ENCODE measurements at regions not wholly inside any gene's neighbourhood (a gene's known extent, or its start where the extent isn't known, plus 50 kb on each side); places are given as distances from the start of the nearest gene placed in this dataset.

- TF ChIP-seq REST (IDR thresholded peaks at IDR 0.05; ENCODE audit: low read depth) (no peak), CREB1 (IDR thresholded peaks at IDR 0.05; ENCODE audit: low read depth) (no peak), TAF1 (IDR thresholded peaks at IDR 0.05; ENCODE audit: low read depth) (no peak), CEBPB (IDR thresholded peaks at IDR 0.05) (no peak), YY1 (IDR thresholded peaks at IDR 0.05; ENCODE audit: low read depth) (no peak), EP300 (IDR thresholded peaks at IDR 0.05; ENCODE audit: borderline replicate concordance) (no peak), TEAD4 (IDR thresholded peaks at IDR 0.05) (no peak), EGR1 (IDR thresholded peaks at IDR 0.05) (no peak), RAD21 (IDR thresholded peaks at IDR 0.05; ENCODE audit: low read depth) (no peak), NFIC (IDR thresholded peaks at IDR 0.05) (no peak)
- TF ChIP-seq, protein P1, sequence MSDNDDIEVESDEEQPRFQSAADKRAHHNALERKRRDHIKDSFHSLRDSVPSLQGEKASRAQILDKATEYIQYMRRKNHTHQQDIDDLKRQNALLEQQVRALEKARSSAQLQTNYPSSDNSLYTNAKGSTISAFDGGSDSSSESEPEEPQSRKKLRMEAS (IDR thresholded peaks at IDR 0.05): no peak
Observed at GRCh38 chr5:142479854-142480519, 155.2 kb upstream of the SPRY4 start.

DNA sequence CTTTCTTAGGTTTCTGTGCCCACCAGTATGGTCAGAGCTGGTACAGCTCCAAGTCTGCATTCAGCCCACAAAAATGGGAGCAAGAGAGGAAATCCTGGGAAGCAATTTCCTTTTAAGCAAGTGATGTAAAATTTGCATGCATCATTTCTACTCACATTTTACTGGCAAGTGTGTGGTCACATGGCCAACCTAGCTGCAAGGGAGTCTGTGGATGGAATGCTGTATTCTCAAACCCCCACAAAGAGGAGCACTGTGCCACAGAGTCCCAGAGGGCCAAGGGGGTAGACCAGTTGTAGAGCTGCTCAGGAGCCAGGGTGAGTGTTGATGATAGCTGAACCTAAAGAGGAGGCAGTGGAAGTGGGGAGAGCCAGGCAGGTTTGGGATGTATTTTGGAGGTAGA is 154.3 kb upstream of the SPRY4 start:
- TF ChIP-seq TAF1 (IDR thresholded peaks at IDR 0.05; ENCODE audit: low read depth) (no peak), YY1 (IDR thresholded peaks at IDR 0.05; ENCODE audit: low read depth) (no peak)

GRCh38 chr5:142478113-142478512 is 153.3 kb upstream of the SPRY4 start:
- TF ChIP-seq EGR1 (IDR thresholded peaks at IDR 0.05): no peak
- no peak for TF ChIP-seq CEBPB (IDR thresholded peaks at IDR 0.05)
- TF ChIP-seq CREB1 (IDR thresholded peaks at IDR 0.05; ENCODE audit: low read depth): no peak
- TF ChIP-seq TEAD4 (IDR thresholded peaks at IDR 0.05): no peak
- TF ChIP-seq TCF12 (IDR thresholded peaks at IDR 0.05; ENCODE audit: low read depth): no peak
- no peak for TF ChIP-seq NFIC (IDR thresholded peaks at IDR 0.05)
- TF ChIP-seq ZBTB7A (IDR thresholded peaks at IDR 0.05; ENCODE audit: low read depth): no peak
- TF ChIP-seq, protein P1 (IDR thresholded peaks at IDR 0.05): no peak
- no peak for TF ChIP-seq REST (IDR thresholded peaks at IDR 0.05; ENCODE audit: low read depth)
- TF ChIP-seq EP300 (IDR thresholded peaks at IDR 0.05; ENCODE audit: borderline replicate concordance): no peak
- TF ChIP-seq TAF1 (IDR thresholded peaks at IDR 0.05; ENCODE audit: low read depth): no peak
- no peak for TF ChIP-seq FOXM1 (IDR thresholded peaks at IDR 0.05; ENCODE audit: borderline replicate concordance, low read depth)
- TF ChIP-seq YY1 (IDR thresholded peaks at IDR 0.05; ENCODE audit: low read depth): no peak
- TF ChIP-seq USF1 (IDR thresholded peaks at IDR 0.05): no peak
- no peak for TF ChIP-seq RAD21 (IDR thresholded peaks at IDR 0.05; ENCODE audit: low read depth)

- TF ChIP-seq USF1 (IDR thresholded peaks at IDR 0.05) (no peak), NFIC (IDR thresholded peaks at IDR 0.05) (no peak), CREB1 (IDR thresholded peaks at IDR 0.05; ENCODE audit: low read depth) (no peak), REST (IDR thresholded peaks at IDR 0.05; ENCODE audit: low read depth) (no peak), EP300 (IDR thresholded peaks at IDR 0.05; ENCODE audit: borderline replicate concordance) (no peak), RAD21 (IDR thresholded peaks at IDR 0.05; ENCODE audit: low read depth) (no peak), TEAD4 (IDR thresholded peaks at IDR 0.05) (no peak), TCF12 (IDR thresholded peaks at IDR 0.05; ENCODE audit: low read depth) (no peak), YY1 (IDR thresholded peaks at IDR 0.05; ENCODE audit: low read depth) (no peak), TAF1 (IDR thresholded peaks at IDR 0.05; ENCODE audit: low read depth) (no peak), CEBPB (IDR thresholded peaks at IDR 0.05) (no peak), EGR1 (IDR thresholded peaks at IDR 0.05) (no peak), FOXM1 (IDR thresholded peaks at IDR 0.05; ENCODE audit: borderline replicate concordance, low read depth) (no peak), ZBTB7A (IDR thresholded peaks at IDR 0.05; ENCODE audit: low read depth) (no peak)
- TF ChIP-seq, protein P1 (IDR thresholded peaks at IDR 0.05): no peak
Observed at GRCh38 chr5:142475102-142475513, 150.3 kb upstream of the SPRY4 start.
